ENCODE measurements at regions not wholly inside any gene's neighbourhood (a gene's known extent, or its start where the extent isn't known, plus 50 kb on each side); places are given as distances from the start of the nearest gene placed in this dataset.

DNA sequence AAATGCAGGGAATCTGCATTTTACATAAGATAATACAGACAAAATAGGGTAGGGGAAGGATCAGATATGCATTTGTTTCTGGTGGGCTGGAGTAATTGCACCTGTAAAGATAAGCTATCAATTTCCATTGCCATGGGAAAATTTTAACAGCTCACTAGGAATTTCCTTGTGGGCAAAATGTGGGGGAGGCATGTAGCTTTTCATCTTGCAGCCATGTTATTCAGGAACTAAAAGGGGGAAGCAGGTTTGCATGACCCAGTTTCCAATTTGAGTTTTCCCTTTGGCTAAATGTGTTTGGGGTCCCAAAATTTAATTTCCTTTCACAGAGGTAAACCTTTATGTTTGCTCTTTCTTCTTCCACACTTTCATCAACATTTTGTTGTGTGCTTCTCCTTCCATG, 624.4 kb downstream of the NYAP2 start:
- H3K79me2 ChIP-seq (ENCODE audit: insufficient read depth, low read length): no peaks in the 10 kb centered on the region
- H3F3A ChIP-seq (ENCODE audit: insufficient read depth, low read length): no peaks in the 10 kb centered on the region
- no peak overlapping the region for H3K27ac ChIP-seq (ENCODE audit: low read depth, low read length, poor library complexity, severe bottlenecking)
- H3K27me3 ChIP-seq (ENCODE audit: insufficient read depth, low read length): no peaks in the 10 kb centered on the region
- H3K4me1 ChIP-seq (ENCODE audit: insufficient read depth, low read length, severe bottlenecking): no peaks in the 10 kb centered on the region
- H3K9me2 ChIP-seq (ENCODE audit: low read depth, low read length): no peaks in the 10 kb centered on the region
- H3K4me2 ChIP-seq (ENCODE audit: low read length): no peak overlapping the region
- TF ChIP-seq EZH2 (IDR thresholded peaks at IDR 0.05; ENCODE audit: borderline replicate concordance, low read length): no peak
- no peak overlapping the region for H2AFZ ChIP-seq (ENCODE audit: low read length)
- no peaks in the 10 kb centered on the region for H4K20me1 ChIP-seq (ENCODE audit: insufficient read depth, low read length)
- no peaks in the 10 kb centered on the region for H3K9me3 ChIP-seq (ENCODE audit: low read length)
- H3K9ac ChIP-seq (ENCODE audit: low read length): no peak overlapping the region
- H3K4me3 ChIP-seq (ENCODE audit: low read depth, low read length, poor library complexity, severe bottlenecking): no peak overlapping the region
- H3K36me3 ChIP-seq (ENCODE audit: insufficient read depth, low read length): no peaks in the 10 kb centered on the region

DNA sequence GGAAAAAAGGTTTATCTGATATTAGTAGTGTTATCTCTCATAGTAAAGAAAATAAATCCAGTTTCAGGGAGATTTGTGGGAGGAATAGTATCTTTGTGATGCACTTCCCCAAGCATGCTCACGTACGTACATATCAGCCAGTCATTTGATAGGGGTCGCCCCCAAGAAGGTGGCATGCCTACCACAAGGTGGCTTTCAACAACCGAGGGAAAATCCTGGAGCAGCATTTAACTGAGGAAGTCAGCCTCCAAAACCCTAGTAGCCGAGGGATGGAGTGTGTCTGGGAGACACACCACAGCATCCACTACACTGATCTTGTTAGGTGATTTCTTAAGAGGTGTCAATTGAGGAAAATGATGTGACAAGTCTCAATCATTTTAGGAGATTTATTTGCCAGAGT, 623.9 kb downstream of the NYAP2 start:
- no peak for TF ChIP-seq EZH2 (IDR thresholded peaks at IDR 0.05; ENCODE audit: borderline replicate concordance, low read length)
- TF ChIP-seq, protein P1, sequence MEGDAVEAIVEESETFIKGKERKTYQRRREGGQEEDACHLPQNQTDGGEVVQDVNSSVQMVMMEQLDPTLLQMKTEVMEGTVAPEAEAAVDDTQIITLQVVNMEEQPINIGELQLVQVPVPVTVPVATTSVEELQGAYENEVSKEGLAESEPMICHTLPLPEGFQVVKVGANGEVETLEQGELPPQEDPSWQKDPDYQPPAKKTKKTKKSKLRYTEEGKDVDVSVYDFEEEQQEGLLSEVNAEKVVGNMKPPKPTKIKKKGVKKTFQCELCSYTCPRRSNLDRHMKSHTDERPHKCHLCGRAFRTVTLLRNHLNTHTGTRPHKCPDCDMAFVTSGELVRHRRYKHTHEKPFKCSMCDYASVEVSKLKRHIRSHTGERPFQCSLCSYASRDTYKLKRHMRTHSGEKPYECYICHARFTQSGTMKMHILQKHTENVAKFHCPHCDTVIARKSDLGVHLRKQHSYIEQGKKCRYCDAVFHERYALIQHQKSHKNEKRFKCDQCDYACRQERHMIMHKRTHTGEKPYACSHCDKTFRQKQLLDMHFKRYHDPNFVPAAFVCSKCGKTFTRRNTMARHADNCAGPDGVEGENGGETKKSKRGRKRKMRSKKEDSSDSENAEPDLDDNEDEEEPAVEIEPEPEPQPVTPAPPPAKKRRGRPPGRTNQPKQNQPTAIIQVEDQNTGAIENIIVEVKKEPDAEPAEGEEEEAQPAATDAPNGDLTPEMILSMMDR (IDR thresholded peaks at IDR 0.05; ENCODE audit: low read length): no peak
- H3K27me3 ChIP-seq (ENCODE audit: insufficient read depth, low read length): no peaks in the 10 kb centered on the region

DNA sequence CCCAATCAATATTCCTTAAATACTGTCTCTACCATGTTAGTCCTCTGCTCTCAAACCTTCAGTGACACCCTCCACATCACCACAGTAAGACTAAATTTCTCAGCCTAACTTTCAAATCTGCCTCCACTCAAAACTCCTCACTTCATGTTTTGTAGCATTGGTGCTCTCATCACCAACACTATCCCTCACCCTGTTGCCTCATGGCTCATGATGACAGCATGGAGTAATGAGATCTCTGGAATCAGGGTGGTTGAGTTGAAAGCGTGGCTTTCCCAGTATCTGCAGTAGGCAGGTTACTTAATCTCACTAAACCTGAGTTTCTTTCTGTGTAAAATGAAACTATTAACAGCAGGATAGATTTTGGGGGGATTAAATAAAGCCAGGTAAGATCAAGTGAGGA, 621.4 kb downstream of the NYAP2 start:
- no peaks in the 10 kb centered on the region for H3K4me1 ChIP-seq (ENCODE audit: insufficient read depth, low read length, severe bottlenecking)
- H3K36me3 ChIP-seq (ENCODE audit: insufficient read depth, low read length): no peaks in the 10 kb centered on the region
- TF ChIP-seq EZH2 (IDR thresholded peaks at IDR 0.05; ENCODE audit: borderline replicate concordance, low read length): no peak
- TF ChIP-seq, protein P1 (IDR thresholded peaks at IDR 0.05; ENCODE audit: low read length): no peak
- H3F3A ChIP-seq (ENCODE audit: insufficient read depth, low read length): no peaks in the 10 kb centered on the region
- H3K79me2 ChIP-seq (ENCODE audit: insufficient read depth, low read length): no peaks in the 10 kb centered on the region
- H3K27me3 ChIP-seq (ENCODE audit: insufficient read depth, low read length): no peaks in the 10 kb centered on the region
- no peaks in the 10 kb centered on the region for H3K9me2 ChIP-seq (ENCODE audit: low read depth, low read length)
- no peak overlapping the region for H2AFZ ChIP-seq (ENCODE audit: low read length)
- H3K27ac ChIP-seq (ENCODE audit: low read depth, low read length, poor library complexity, severe bottlenecking): no peak overlapping the region
- H3K9me3 ChIP-seq (ENCODE audit: low read length): no peaks in the 10 kb centered on the region
- no peak overlapping the region for H3K4me2 ChIP-seq (ENCODE audit: low read length)
- no peak overlapping the region for H3K9ac ChIP-seq (ENCODE audit: low read length)
- H4K20me1 ChIP-seq (ENCODE audit: insufficient read depth, low read length): no peaks in the 10 kb centered on the region
- H3K4me3 ChIP-seq (ENCODE audit: low read depth, low read length, poor library complexity, severe bottlenecking): no peak overlapping the region

More for the DNA sequence above, 623.9 kb downstream of the NYAP2 start:
- Histone ChIP-seq H3F3A (ENCODE audit: insufficient read depth, low read length) (no peaks in the 10 kb centered on the region), H4K20me1 (ENCODE audit: insufficient read depth, low read length) (no peaks in the 10 kb centered on the region), H3K79me2 (ENCODE audit: insufficient read depth, low read length) (no peaks in the 10 kb centered on the region), H3K4me2 (ENCODE audit: low read length) (no peak overlapping the region), H3K36me3 (ENCODE audit: insufficient read depth, low read length) (no peaks in the 10 kb centered on the region), H3K9me3 (ENCODE audit: low read length) (no peaks in the 10 kb centered on the region), H3K4me1 (ENCODE audit: insufficient read depth, low read length, severe bottlenecking) (no peaks in the 10 kb centered on the region), H3K4me3 (ENCODE audit: low read depth, low read length, poor library complexity, severe bottlenecking) (no peak overlapping the region), H3K9me2 (ENCODE audit: low read depth, low read length) (no peaks in the 10 kb centered on the region), H3K9ac (ENCODE audit: low read length) (no peak overlapping the region), H2AFZ (ENCODE audit: low read length) (no peak overlapping the region), H3K27ac (ENCODE audit: low read depth, low read length, poor library complexity, severe bottlenecking) (no peak overlapping the region)

DNA sequence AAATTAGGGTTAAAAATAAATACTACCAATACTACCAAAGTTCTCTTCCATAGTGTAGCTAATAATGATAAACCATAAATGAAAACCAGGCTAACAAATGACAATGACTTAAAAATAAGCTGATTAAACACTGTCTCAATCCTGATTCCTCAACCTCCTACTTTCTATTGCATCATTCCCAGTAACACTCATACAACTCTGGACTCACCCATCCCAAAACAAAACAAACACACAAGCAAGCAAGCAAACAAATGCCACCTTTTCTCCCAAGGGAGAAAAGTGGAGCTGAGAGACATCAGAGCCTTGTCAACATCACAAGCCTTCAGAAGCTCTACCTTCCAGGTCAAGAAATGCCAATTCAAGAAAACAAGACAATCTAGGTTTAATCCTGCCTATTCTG, 620.7 kb downstream of the NYAP2 start:
- Histone ChIP-seq H3K4me1 (ENCODE audit: insufficient read depth, low read length, severe bottlenecking) (no peaks in the 10 kb centered on the region), H3K27ac (ENCODE audit: low read depth, low read length, poor library complexity, severe bottlenecking) (no peak overlapping the region), H3K9me3 (ENCODE audit: low read length) (no peaks in the 10 kb centered on the region), H2AFZ (ENCODE audit: low read length) (no peak overlapping the region), H4K20me1 (ENCODE audit: insufficient read depth, low read length) (no peaks in the 10 kb centered on the region), H3F3A (ENCODE audit: insufficient read depth, low read length) (no peaks in the 10 kb centered on the region), H3K4me2 (ENCODE audit: low read length) (no peak overlapping the region), H3K79me2 (ENCODE audit: insufficient read depth, low read length) (no peaks in the 10 kb centered on the region), H3K36me3 (ENCODE audit: insufficient read depth, low read length) (no peaks in the 10 kb centered on the region), H3K27me3 (ENCODE audit: insufficient read depth, low read length) (no peaks in the 10 kb centered on the region), H3K4me3 (ENCODE audit: low read depth, low read length, poor library complexity, severe bottlenecking) (no peak overlapping the region), H3K9me2 (ENCODE audit: low read depth, low read length) (no peaks in the 10 kb centered on the region), H3K9ac (ENCODE audit: low read length) (no peak overlapping the region)
- TF ChIP-seq, protein P1 (IDR thresholded peaks at IDR 0.05; ENCODE audit: low read length): no peak
- TF ChIP-seq EZH2 (IDR thresholded peaks at IDR 0.05; ENCODE audit: borderline replicate concordance, low read length): no peak

Data from OCI-LY1 (cell line).